GM12874 (cell line): ENCODE measurements at regions not wholly inside any gene's neighbourhood (a gene's known extent, or its start where the extent isn't known, plus 50 kb on each side); places are given as distances from the start of the nearest gene placed in this dataset.

Experiments
- TF ChIP-seq, protein P1 (sequence below): IDR thresholded peaks from 2 replicates; pipeline ENCODE4 v1.5.1; 2011; ENCODE audit warnings: low read depth, mild to moderate bottlenecking, control low read depth, low read length, moderate library complexity; ENCODE audit not compliant: insufficient read depth

DNA sequence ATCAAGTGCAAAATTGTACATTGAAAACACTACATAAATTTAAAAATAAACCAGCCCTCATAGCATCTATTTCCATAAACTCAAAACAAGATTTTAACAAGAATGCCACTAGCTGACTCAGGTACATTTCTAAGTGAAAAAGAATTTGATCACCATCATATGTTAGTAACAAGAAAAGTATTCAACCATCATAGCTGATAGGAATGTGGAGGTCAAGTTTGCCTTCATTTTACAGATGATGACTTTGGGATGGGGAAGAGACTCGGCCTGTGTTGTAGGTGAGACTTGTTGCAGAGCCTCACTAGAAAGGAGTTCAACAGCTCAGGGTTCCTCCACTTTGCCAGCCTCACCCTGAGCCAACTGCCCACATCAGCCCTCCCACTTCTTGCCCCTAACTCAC lies 318.8 kb upstream of the FAM78B start:
- TF ChIP-seq, protein P1, sequence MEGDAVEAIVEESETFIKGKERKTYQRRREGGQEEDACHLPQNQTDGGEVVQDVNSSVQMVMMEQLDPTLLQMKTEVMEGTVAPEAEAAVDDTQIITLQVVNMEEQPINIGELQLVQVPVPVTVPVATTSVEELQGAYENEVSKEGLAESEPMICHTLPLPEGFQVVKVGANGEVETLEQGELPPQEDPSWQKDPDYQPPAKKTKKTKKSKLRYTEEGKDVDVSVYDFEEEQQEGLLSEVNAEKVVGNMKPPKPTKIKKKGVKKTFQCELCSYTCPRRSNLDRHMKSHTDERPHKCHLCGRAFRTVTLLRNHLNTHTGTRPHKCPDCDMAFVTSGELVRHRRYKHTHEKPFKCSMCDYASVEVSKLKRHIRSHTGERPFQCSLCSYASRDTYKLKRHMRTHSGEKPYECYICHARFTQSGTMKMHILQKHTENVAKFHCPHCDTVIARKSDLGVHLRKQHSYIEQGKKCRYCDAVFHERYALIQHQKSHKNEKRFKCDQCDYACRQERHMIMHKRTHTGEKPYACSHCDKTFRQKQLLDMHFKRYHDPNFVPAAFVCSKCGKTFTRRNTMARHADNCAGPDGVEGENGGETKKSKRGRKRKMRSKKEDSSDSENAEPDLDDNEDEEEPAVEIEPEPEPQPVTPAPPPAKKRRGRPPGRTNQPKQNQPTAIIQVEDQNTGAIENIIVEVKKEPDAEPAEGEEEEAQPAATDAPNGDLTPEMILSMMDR: no peak

DNA sequence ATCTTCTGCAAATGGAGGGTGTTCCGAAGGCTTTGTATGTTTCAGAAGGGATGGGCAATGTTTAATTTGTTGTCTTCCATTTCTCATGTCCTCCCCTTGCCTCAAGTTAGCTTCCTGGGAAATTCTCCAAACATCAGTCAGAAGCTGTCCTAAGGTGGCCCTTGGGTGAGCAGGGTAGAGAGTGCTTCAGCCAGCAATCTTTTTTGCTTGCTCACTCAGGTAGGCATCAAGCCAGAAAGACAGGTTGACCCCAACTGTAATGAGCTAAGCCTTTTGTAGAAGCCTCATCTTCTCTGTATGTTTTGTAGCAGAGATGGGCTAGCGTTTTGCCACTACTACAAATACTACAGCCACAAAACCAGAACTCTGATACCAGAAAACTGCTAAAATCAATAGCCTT lies 321.5 kb upstream of the FAM78B start:
- TF ChIP-seq, protein P1: no peak

DNA sequence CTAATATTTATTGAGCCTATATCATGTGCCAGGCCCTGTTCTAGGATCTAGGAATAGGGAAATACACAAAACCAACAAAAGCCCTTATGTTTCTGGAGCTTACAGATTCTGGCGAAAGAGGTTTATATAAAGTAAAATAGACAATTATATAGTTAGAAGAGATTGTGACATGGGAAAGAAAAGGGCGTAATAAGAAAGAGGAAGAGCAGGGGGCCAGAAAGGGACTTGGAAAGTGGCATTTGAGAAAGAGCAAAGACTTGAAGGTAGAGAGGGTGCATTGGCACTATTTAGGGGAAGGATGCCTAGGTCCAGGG lies 322.5 kb upstream of the FAM78B start:
- TF ChIP-seq, protein P1: no peak

DNA sequence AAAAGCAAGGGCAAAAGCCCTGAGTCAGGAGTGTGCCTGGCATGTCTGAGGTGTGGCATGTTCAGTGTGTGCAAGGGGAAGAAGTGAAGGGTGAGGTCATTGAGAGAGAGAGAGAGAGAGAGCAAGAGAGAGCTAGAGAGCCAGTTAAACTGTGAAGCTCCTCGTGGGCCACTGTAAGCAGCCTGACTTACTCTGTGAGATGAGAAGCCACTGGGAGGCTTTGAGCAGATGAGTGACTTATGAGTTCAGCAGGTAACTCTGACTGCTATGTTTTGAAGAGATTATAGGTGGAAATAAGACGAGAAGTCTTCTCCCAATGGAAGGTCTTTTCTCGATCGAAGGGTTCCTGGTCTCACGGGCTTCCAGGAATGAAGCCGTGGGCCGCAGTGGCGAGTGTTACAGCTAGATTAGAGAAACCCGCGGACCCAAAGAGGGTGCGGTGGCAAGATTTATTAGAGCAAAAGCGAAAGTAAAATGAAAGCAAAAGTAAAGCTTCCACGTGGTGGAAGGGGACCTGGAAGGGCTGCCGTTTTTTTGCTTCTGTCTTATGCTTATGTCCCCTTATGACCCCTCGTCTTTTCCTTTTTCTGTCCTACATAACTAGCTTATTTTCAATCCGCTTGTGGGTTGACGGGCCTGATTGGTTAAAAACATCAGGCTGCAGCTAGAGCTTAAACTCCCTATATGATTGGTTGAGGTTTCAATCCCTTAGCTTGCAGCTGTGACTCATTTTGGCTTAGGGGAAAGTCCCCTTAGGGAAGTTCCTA lies 323.1 kb upstream of the FAM78B start:
- TF ChIP-seq, protein P1: no peak

DNA sequence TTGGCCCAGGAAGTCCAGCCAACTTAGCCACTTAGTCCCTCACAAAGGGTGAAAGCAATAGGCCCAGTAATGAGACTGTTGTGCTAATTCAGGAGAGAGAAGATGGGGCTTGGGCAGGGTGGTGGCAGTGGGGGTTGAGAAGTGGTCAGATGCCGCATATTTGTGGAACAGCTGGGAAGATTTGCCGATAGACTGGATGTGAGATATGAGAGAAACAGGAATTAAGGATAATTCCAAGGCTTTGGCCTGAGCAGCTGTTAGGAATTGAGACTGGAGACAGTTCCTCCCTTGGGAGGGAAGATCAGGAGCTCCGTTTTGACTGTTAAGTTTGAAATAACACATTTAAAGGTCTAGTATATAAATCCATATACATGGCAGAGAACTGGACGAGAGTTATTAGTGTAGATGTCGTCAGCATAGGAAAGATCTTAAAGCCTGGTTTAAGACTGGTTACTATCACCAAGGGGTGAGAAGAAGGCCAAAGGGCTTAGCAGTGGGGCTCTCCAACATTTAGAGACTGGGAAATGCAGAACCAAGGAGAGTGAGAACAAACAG lies 323.7 kb upstream of the FAM78B start:
- TF ChIP-seq, protein P1: no peak

DNA sequence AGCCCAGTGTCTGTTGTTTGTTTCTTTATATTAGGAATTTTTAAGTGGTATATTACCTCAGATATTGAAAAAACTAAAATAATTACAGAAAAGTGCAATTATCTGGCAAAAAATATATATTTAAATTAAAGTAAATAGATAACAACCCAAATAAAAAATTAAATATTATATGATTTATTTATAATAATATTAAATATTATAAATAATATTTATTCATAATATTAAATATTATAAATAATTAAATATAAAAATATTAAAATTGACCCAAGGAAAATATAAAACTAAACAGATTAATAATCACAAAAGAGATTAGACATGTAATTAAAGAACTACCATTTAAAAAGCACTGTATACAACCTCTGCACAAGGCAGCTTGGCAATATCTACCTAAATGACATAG lies 331.9 kb upstream of the POGK start:
- TF ChIP-seq, protein P1: no peak

DNA sequence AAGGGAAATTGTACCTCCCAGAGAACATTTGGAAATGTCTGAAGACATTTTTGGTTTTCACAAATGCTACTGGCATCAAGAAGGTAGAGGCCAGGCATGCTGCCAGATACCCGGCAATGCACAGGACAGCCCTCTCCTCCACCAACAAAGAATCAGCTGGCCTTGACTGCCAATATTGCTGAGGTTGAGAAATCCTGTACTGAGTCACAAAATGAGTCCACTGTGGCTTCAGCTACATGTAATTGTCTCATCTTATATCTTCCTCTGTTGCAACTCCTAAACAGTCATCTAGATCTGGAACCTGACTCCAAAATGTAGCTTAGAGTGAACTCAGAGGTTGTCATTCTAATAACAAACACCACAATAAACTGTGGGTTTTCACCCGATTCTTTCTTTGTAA lies 327.5 kb upstream of the POGK start:
- TF ChIP-seq, protein P1: no peak
